Vagina (tissue), 2 donors: ENCODE measurements at regions not wholly inside any gene's neighbourhood (a gene's known extent, or its start where the extent isn't known, plus 50 kb on each side); places are given as distances from the start of the nearest gene placed in this dataset.

ENCODE experiments used
- DNase-seq, 2 donors: peaks; one replicate each; pipeline ENCODE4 v3.0.0-alpha.2; 2017; ENCODE audit errors: extremely low spot score in 2 of 2
- H3K27ac ChIP-seq: fragments of 200-600 bp; sonication (generic); one replicate; pipeline ENCODE4 v1.5.1; 2019
- H3K27me3 ChIP-seq: fragments of 200-600 bp; sonication (generic); one replicate; pipeline ENCODE4 v1.5.1; 2019
- H3K36me3 ChIP-seq, 2 donors: fragments of 200-600 bp; sonication (generic); one replicate each; pipeline ENCODE4 v1.5.1; 2017 to 2019
- H3K4me1 ChIP-seq: fragments of 200-600 bp; sonication (generic); one replicate; pipeline ENCODE4 v1.5.1; 2019
- H3K4me3 ChIP-seq, 2 donors: fragments of 200-600 bp; sonication (generic); 1 replicate in 1 of 2; 2 replicates in 1 of 2; pipeline ENCODE4 v1.5.1; 2016 to 2019
- H3K9me3 ChIP-seq: fragments of 200-600 bp; sonication (generic); one replicate; pipeline ENCODE4 v1.5.1; 2019
- POLR2A ChIP-seq, 2 donors: fragments of 450-650 bp; IDR thresholded peaks; one replicate each; pipeline ENCODE4 v1.6.1; 2017; ENCODE audit warnings: antibody characterized with exemption in 2 of 2, mild to moderate bottlenecking in 2 of 2, moderate library complexity in 2 of 2
- POLR2AphosphoS5 ChIP-seq, 2 donors: sonication (generic); formaldehyde crosslinking; IDR thresholded peaks; one replicate each; pipeline ENCODE4 v1.9.0; 2017; ENCODE audit warnings: antibody characterized with exemption in 2 of 2, mild to moderate bottlenecking in 2 of 2, low read depth in 1 of 2; ENCODE audit not compliant: insufficient read depth in 1 of 2
- intact Hi-C: fragments of 100-400 bp; cut with DNase I; formaldehyde crosslinking; loops from one replicate; pipeline ENCODE4 v1.15.1; 2023
- TF ChIP-seq, protein P1 (sequence below), 3 experiments: fragments of 450-650 bp in 2 of 3; fragments of 200-600 bp in 1 of 3; sonication (generic) in 1 of 3; IDR thresholded peaks; one replicate each; pipeline ENCODE4 v1.5.1; 2017 to 2019; ENCODE audit warnings: antibody characterized with exemption in 3 of 3, mild to moderate bottlenecking in 2 of 3, moderate library complexity in 2 of 3

DNA sequence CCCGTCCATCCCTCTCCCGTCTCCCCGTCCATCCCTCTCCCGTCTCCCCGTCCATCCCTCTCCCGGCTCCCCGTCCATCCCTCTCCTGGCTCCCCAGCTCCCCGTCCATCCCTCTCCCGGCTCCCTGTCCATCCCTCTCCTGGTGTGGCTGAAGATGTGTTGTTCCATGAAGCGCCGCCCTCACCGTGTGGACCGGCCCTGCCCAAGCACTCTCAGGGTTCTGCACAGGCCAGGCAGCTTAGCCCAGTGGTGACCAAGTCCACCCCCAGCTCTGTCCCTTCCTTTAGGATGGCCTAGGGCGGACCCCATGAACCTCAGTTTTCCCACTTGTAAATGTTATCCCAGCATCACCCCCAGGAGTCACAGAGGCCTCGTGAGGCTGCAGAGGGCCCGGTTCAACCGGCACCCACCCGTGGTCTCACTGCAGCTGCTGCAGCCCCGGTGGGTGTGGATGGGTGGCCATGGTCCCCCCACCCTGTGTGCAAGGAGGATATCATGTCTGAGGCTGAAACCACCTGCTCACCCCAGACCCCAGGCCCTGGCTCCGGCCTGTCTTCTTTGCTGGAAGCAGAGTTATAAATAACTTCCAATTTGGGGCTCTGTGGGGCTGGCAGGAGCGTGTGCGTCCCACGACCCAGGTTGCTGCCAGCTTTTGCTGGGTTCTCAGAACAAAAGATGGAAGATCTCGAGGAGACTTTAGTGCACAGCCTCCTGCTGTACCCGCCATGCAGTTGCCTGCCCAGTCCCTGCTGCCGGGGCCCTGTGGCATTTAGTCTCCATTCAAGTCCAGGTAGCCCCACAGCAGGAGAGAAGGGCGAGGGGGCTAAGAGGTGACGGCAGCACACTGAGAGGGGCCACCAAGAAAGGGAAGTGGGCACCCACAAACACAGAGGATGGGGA lies 1147.8 kb downstream of the BRD1 start:
- no peak overlapping the region for H3K27ac ChIP-seq
- DNase-seq, result no peak
- H3K9me3 ChIP-seq, result no peaks in the 10 kb centered on the region
- intact Hi-C loops, result no loop called here
- no peaks in the 10 kb centered on the region for H3K36me3 ChIP-seq
- no peaks in the 10 kb centered on the region for H3K27me3 ChIP-seq
- no peaks in the 10 kb centered on the region for H3K4me1 ChIP-seq
- H3K4me3 ChIP-seq, result no peak overlapping the region
- TF ChIP-seq POLR2A (IDR thresholded peaks at IDR 0.05) (no peak), POLR2AphosphoS5 (IDR thresholded peaks at IDR 0.05; ENCODE audit: insufficient read depth in 1 of 2, low read depth in 1 of 2) (no peak)
- TF ChIP-seq, protein P1, sequence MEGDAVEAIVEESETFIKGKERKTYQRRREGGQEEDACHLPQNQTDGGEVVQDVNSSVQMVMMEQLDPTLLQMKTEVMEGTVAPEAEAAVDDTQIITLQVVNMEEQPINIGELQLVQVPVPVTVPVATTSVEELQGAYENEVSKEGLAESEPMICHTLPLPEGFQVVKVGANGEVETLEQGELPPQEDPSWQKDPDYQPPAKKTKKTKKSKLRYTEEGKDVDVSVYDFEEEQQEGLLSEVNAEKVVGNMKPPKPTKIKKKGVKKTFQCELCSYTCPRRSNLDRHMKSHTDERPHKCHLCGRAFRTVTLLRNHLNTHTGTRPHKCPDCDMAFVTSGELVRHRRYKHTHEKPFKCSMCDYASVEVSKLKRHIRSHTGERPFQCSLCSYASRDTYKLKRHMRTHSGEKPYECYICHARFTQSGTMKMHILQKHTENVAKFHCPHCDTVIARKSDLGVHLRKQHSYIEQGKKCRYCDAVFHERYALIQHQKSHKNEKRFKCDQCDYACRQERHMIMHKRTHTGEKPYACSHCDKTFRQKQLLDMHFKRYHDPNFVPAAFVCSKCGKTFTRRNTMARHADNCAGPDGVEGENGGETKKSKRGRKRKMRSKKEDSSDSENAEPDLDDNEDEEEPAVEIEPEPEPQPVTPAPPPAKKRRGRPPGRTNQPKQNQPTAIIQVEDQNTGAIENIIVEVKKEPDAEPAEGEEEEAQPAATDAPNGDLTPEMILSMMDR (IDR thresholded peaks at IDR 0.05), result no peak

DNA sequence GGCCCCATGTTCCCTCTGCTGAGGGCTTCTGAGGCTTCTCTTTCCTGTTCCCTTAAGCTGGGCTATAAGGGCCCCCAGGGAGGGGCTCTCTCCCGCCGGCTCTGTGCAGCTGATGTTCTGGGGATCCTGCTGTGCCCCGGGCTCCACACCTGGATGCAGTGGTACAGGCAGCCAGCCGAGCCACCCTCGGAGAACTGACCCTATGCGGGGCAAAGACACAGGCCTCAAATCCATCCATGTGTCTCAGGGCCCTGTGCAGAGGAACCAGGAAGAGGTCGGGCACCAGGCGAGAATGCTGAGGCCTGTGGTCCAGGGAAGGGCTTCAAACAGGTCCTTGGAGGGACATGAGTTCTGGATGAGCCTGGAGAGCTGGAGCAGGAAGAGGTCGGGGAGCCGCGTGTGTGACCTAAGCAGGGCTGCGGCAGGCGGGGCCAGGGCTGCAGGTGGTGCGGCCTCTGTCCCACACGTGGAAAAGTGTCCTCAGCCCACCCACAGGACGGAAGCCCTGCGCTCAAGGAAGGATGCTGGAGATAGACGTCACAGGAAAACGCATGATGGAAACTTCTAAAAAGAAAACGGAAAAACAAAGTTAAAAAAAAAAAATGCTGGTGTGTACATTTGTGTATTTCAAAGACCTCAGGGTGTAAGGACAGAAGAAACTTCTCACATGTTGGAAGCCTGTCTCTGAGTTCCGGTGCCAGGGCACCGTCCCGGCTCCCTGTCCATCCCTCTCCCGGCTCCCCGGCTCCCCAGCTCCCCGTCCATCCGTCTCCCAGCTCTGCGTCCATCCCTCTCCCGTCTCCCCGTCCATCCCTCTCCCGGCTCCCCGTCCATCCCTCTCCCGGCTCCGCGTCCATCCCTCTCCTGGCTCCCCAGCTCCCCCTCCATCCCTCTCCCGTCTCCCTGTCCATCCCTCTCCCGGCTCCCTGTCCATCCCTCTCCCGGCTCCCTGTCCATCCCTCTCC lies 1149.2 kb downstream of the BRD1 start:
- no peaks in the 10 kb centered on the region for H3K9me3 ChIP-seq
- H3K27ac ChIP-seq, result no peak overlapping the region
- no peak overlapping the region for H3K4me3 ChIP-seq
- TF ChIP-seq, protein P1 (IDR thresholded peaks at IDR 0.05), result no peak
- no peak for TF ChIP-seq POLR2AphosphoS5 (IDR thresholded peaks at IDR 0.05; ENCODE audit: insufficient read depth in 1 of 2, low read depth in 1 of 2)
- TF ChIP-seq POLR2A (IDR thresholded peaks at IDR 0.05), result no peak
- no peaks in the 10 kb centered on the region for H3K27me3 ChIP-seq
- DNase-seq, result no peak
- H3K36me3 ChIP-seq, result no peaks in the 10 kb centered on the region
- intact Hi-C loops, result no loop called here
- H3K4me1 ChIP-seq, result no peaks in the 10 kb centered on the region

DNA sequence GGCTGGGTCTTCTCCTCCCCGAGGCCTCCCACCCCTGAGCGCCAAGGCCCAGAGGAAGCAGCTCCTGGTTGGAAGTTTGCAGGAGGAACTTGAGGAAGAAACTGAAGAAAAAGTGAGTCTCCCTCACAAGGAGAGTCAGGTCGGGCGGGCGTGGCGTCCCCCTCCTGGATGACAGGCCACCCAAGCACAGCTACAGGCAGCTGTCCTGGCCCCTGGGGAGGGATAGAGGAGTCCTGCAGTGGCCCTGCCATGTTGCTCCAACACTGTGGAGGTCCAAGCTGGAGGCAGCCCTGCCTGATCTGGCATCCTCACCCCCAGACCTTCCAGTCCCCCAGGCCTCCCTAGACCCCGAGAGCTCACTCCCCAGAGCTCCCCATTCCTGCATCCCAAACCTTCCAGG lies 1150.1 kb downstream of the BRD1 start:
- peaks cover 3% of the 10 kb centered on the region for H3K9me3 ChIP-seq
- no peak overlapping the region for H3K4me3 ChIP-seq
- H3K27me3 ChIP-seq, result no peaks in the 10 kb centered on the region
- TF ChIP-seq POLR2A (IDR thresholded peaks at IDR 0.05), result no peak
- no peak for TF ChIP-seq POLR2AphosphoS5 (IDR thresholded peaks at IDR 0.05; ENCODE audit: insufficient read depth in 1 of 2, low read depth in 1 of 2)
- intact Hi-C loops, result no loop called here
- no peak for DNase-seq
- no peaks in the 10 kb centered on the region for H3K4me1 ChIP-seq
- no peaks in the 10 kb centered on the region for H3K36me3 ChIP-seq
- H3K27ac ChIP-seq, result no peak overlapping the region

DNA sequence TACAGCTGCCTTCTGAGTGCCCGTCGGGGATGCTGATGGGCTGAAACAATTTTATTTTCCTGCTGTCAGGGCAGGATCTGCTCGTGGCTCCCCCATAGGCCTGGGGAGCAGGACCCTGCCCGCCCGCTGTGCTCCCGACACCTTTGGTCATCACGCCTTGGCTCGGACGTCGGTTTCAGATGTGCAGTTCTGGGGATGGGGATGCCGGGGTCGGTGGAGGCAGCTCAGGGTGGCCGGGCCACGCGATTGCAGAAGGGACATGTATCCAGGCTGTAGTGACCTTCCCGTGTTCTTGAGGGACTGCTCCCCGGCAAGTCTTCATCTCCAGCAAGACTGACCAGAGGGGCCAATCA lies 1150.5 kb downstream of the BRD1 start:
- DNase-seq, result no peak
- Histone ChIP-seq H3K9me3 (peaks cover 3% of the 10 kb centered on the region), H3K4me1 (no peaks in the 10 kb centered on the region), H3K4me3 (no peak overlapping the region), H3K36me3 (no peaks in the 10 kb centered on the region), H3K27ac (no peak overlapping the region), H3K27me3 (no peaks in the 10 kb centered on the region)
- intact Hi-C loops, result no loop called here
- TF ChIP-seq POLR2AphosphoS5 (IDR thresholded peaks at IDR 0.05; ENCODE audit: insufficient read depth in 1 of 2, low read depth in 1 of 2), result no peak
- TF ChIP-seq, protein P1 (IDR thresholded peaks at IDR 0.05), result no peak
- TF ChIP-seq POLR2A (IDR thresholded peaks at IDR 0.05), result no peak

DNA sequence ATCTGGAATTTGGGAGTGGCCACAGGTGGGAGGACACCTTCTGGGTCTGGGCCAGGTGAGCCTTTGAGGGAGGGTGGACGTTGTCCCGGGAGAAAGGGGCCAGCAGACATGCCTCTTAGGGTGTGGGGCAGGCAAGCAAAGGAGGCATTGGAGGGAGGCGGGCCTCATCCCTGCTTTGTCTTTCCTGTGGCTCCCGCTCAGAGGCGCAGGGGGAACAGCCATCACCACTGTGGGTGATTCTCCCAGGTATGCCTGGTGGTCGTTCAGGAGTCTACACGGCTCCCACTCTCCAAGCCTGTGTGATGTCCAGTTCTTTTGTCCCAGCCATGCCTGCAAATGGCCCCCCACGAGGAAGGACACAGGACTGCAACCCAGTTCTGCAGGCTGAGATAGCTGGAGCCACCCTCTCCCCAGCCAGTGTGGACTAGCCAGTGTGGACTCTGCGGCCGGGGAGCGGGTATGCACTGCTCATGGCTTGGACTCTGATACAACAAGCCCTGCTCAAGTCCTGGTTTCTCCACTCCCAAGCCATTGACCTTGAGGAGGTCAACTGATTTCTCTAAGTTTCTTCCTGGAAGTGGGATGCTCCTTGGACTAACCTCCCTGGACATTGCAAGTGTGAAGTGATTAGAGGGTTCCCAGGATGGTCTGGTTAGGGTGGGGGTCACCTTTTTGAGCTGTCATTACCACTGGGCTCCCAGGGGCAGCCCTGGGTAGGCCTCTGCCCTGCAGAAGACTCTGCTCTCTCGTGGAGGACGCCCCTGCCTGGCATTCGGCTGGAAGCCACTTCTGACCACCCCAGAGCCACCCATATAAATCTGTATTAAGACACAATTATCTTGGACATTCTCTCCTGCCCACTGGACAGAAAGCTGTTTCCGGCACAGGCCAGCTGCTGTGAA lies 1151.2 kb downstream of the BRD1 start:
- Histone ChIP-seq H3K27me3 (no peaks in the 10 kb centered on the region), H3K4me1 (no peaks in the 10 kb centered on the region), H3K27ac (no peak overlapping the region), H3K36me3 (no peaks in the 10 kb centered on the region), H3K4me3 (no peak overlapping the region), H3K9me3 (peaks cover 3% of the 10 kb centered on the region)
- intact Hi-C loops, result no loop called here
- TF ChIP-seq POLR2AphosphoS5 (IDR thresholded peaks at IDR 0.05; ENCODE audit: insufficient read depth in 1 of 2, low read depth in 1 of 2), result no peak
- TF ChIP-seq, protein P1 (IDR thresholded peaks at IDR 0.05), result no peak
- TF ChIP-seq POLR2A (IDR thresholded peaks at IDR 0.05), result no peak
- no peak for DNase-seq
